H9 (cell line): ENCODE measurements at regions not wholly inside any gene's neighbourhood (a gene's known extent, or its start where the extent isn't known, plus 50 kb on each side); places are given as distances from the start of the nearest gene placed in this dataset.

Source experiments
- DNase-seq: peaks from one replicate; pipeline ENCODE4 v3.0.0-alpha.2; 2017
- H2AFZ ChIP-seq: one replicate; pipeline ENCODE4 v1.6.1; 2013; ENCODE audit warnings: mild to moderate bottlenecking, low read length, control low read depth, moderate library complexity
- H2AK5ac ChIP-seq: 2 replicates; pipeline ENCODE4 v1.6.1; 2013; ENCODE audit warnings: low read length, control low read depth, mixed read lengths; ENCODE audit not compliant: insufficient read length
- H2BK120ac ChIP-seq: one replicate; pipeline ENCODE4 v1.6.1; 2013; ENCODE audit warnings: low read depth, mild to moderate bottlenecking, low read length, control low read depth, inconsistent platforms; ENCODE audit not compliant: poor library complexity, severe bottlenecking
- H2BK12ac ChIP-seq: 2 replicates; pipeline ENCODE4 v1.6.1; 2013; ENCODE audit warnings: low read length, control low read depth, mixed read lengths, low read depth; ENCODE audit not compliant: insufficient read length
- H2BK15ac ChIP-seq: 2 replicates; pipeline ENCODE4 v1.6.1; 2013; ENCODE audit warnings: low read depth, low read length, control low read depth
- H2BK20ac ChIP-seq: one replicate; pipeline ENCODE4 v1.6.1; 2013; ENCODE audit warnings: low read depth, mild to moderate bottlenecking, low read length, control low read depth, inconsistent platforms; ENCODE audit not compliant: poor library complexity, severe bottlenecking
- H2BK5ac ChIP-seq: 2 replicates; pipeline ENCODE4 v1.6.1; 2013; ENCODE audit warnings: low read length, control low read depth, mixed read lengths; ENCODE audit not compliant: insufficient read length
- H3K14ac ChIP-seq: 2 replicates; pipeline ENCODE4 v1.6.1; 2013; ENCODE audit warnings: low read length, control low read depth; ENCODE audit not compliant: insufficient read depth
- H3K18ac ChIP-seq: 2 replicates; pipeline ENCODE4 v1.6.1; 2013; ENCODE audit warnings: low read depth, mild to moderate bottlenecking, mixed read lengths, low read length, control low read depth; ENCODE audit not compliant: insufficient read length
- H3K23ac ChIP-seq: 2 replicates; pipeline ENCODE4 v1.6.1; 2013; ENCODE audit warnings: low read length, control low read depth, mixed read lengths, low read depth; ENCODE audit not compliant: insufficient read length
- H3K23me2 ChIP-seq: 2 replicates; pipeline ENCODE4 v1.6.1; 2013; ENCODE audit warnings: low read depth, mild to moderate bottlenecking, mixed read lengths, low read length, control low read depth; ENCODE audit not compliant: insufficient read length, poor library complexity, severe bottlenecking
- H3K27ac ChIP-seq: 2 replicates; pipeline ENCODE4 v1.5.1; 2013; ENCODE audit warnings: low read length, control low read depth, mixed read lengths, low read depth; ENCODE audit not compliant: insufficient read length
- H3K27me3 ChIP-seq: 2 replicates; pipeline ENCODE4 v1.6.1; 2013; ENCODE audit warnings: low read length, control low read depth, inconsistent platforms; ENCODE audit not compliant: insufficient read depth
- H3K4ac ChIP-seq: 2 replicates; pipeline ENCODE4 v1.6.1; 2013; ENCODE audit warnings: low read depth, mild to moderate bottlenecking, control low read depth, inconsistent platforms, low read length, moderate library complexity
- H3K4me1 ChIP-seq: 2 replicates; pipeline ENCODE4 v1.6.1; 2013; ENCODE audit warnings: low read length, control low read depth, inconsistent platforms; ENCODE audit not compliant: insufficient read depth
- H3K4me2 ChIP-seq: 2 replicates; pipeline ENCODE4 v1.6.1; 2013; ENCODE audit warnings: low read length, control low read depth, mixed read lengths; ENCODE audit not compliant: insufficient read length, insufficient read depth
- H3K56ac ChIP-seq: 2 replicates; pipeline ENCODE4 v1.6.1; 2013; ENCODE audit warnings: low read depth, mild to moderate bottlenecking, mixed read lengths, low read length, control low read depth; ENCODE audit not compliant: insufficient read length
- H3K79me1 ChIP-seq: 2 replicates; pipeline ENCODE4 v1.6.1; 2013; ENCODE audit warnings: low read depth, mild to moderate bottlenecking, moderate library complexity, low read length, control low read depth, inconsistent platforms; ENCODE audit not compliant: insufficient read depth, poor library complexity, severe bottlenecking
- H3K79me2 ChIP-seq: 2 replicates; pipeline ENCODE4 v1.6.1; 2013; ENCODE audit warnings: low read length, control low read depth, inconsistent platforms; ENCODE audit not compliant: insufficient read depth
- H3K9ac ChIP-seq: 2 replicates; pipeline ENCODE4 v1.6.1; 2013; ENCODE audit warnings: low read length, control low read depth, mixed read lengths; ENCODE audit not compliant: insufficient read length; ENCODE audit errors: extremely low read depth
- H3K9me3 ChIP-seq: one replicate; pipeline ENCODE4 v1.6.1; 2013; ENCODE audit warnings: low read depth, low read length, inconsistent platforms; ENCODE audit not compliant: control insufficient read depth
- H3T11ph ChIP-seq: one replicate; pipeline ENCODE4 v1.6.1; 2013; ENCODE audit warnings: mild to moderate bottlenecking, low read length, control low read depth, inconsistent platforms
- H4K20me1 ChIP-seq: one replicate; pipeline ENCODE4 v1.6.1; 2013; ENCODE audit not compliant: control insufficient read depth, insufficient read length, insufficient read depth
- H4K5ac ChIP-seq: 2 replicates; pipeline ENCODE4 v1.6.1; 2013; ENCODE audit warnings: low read depth, mild to moderate bottlenecking, mixed read lengths, low read length, control low read depth; ENCODE audit not compliant: insufficient read length
- H4K8ac ChIP-seq: replicated peaks from 2 replicates; pipeline ENCODE4 v1.6.1; 2013; ENCODE audit warnings: low read length, control low read depth, mixed read lengths, low read depth; ENCODE audit not compliant: insufficient read length
- H4K91ac ChIP-seq: 2 replicates; pipeline ENCODE4 v1.6.1; 2013; ENCODE audit warnings: low read depth, mild to moderate bottlenecking, moderate library complexity, mixed read lengths, low read length, control low read depth; ENCODE audit not compliant: insufficient read length
- H3K27ac Mint-ChIP-seq, 3 experiments: 2 replicates in 2 of 3; 3 replicates in 1 of 3; pipeline ENCODE4 v1.8.0; 2020 to 2021; ENCODE audit warnings: mixed read lengths in 3 of 3, mild to moderate bottlenecking in 1 of 3, moderate library complexity in 1 of 3
- H3K27me3 Mint-ChIP-seq: 2 replicates; pipeline ENCODE4 v1.8.0; 2021; ENCODE audit warnings: low read depth, mild to moderate bottlenecking, moderate library complexity, mixed read lengths
- H3K36me3 Mint-ChIP-seq, 3 experiments: 2 replicates in 2 of 3; 3 replicates in 1 of 3; pipeline ENCODE4 v1.8.0; 2020 to 2021; ENCODE audit warnings: low read depth in 3 of 3, mixed read lengths in 3 of 3; ENCODE audit not compliant: insufficient read depth in 1 of 3
- H3K4me1 Mint-ChIP-seq, 2 experiments: 2 replicates each; pipeline ENCODE4 v1.8.0; 2020; ENCODE audit warnings: mixed read lengths in 2 of 2
- H3K4me3 Mint-ChIP-seq, 2 experiments: 2 replicates in 1 of 2; 3 replicates in 1 of 2; pipeline ENCODE4 v1.8.0; 2020 to 2021; ENCODE audit warnings: mild to moderate bottlenecking in 2 of 2, mixed read lengths in 2 of 2, moderate library complexity in 1 of 2
- H3K9me3 Mint-ChIP-seq, 2 experiments: 2 replicates in 1 of 2; 3 replicates in 1 of 2; pipeline ENCODE4 v1.8.0; 2020; ENCODE audit warnings: mild to moderate bottlenecking in 2 of 2, mixed read lengths in 2 of 2, moderate library complexity in 1 of 2
- WGBS: extraction: QIAGEN DNeasy Blood & Tissue Kit; methylation state at CpG from one replicate; pipeline ENCODE4 v1.1.7; 2013; ENCODE audit warnings: missing lambda C conversion rate, low lambda C conversion rate, mixed read lengths; ENCODE audit not compliant: insufficient read length; ENCODE audit errors: extremely low coverage; 5-methylcytosine and 5-hydroxymethylcytosine counted together
- TF ChIP-seq, protein P1 (sequence below): fragments of 200-600 bp; sonication (generic); conservative IDR thresholded peaks from 3 replicates; pipeline ENCODE4 v1.8.0; 2021; ENCODE audit warnings: antibody characterized with exemption, mild to moderate bottlenecking

DNA sequence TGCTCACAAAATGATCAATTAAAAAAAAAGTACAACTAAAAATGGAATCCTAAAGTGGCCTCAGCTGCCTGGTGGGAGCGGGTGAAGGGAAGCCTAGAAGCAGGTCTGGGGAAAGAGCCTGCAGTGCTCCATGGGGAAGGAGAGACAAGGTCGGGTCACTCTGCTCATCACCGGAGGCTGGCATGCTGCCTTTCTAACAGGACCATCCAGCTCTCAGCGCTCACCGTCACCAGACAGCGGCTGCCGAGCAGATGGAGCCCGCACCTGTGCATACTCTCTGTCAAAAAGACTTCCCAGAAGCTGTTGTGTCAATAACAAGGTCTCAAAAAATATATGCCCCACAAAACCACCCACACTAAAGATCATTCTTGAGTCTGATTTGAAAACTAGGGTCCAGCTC, 112.8 kb downstream of the BAMBI start:
- Histone ChIP-seq H3K9ac (no peak overlapping the region), H3K14ac (no peak overlapping the region), H3K4me1 (no peaks in the 10 kb centered on the region; the same call in 1 of the 2 replicates), H3K56ac (no peak overlapping the region), H3K79me2 (no peaks in the 10 kb centered on the region), H4K5ac (no peak overlapping the region), H2BK120ac (no peak overlapping the region), H2AFZ (no peak overlapping the region), H3K4ac (no peak overlapping the region), H2BK15ac (no peak overlapping the region), H3K18ac (no peak overlapping the region), H3K79me1 (no peaks in the 10 kb centered on the region), H3K27ac (no peak overlapping the region), H3K4me2 (no peak overlapping the region), H3K23me2 (no peaks in the 10 kb centered on the region), H3K27me3 (no peaks in the 10 kb centered on the region), H3K23ac (no peak overlapping the region), H4K8ac (no peak overlapping the region), H2BK12ac (no peak overlapping the region), H2AK5ac (no peak overlapping the region), H4K20me1 (no peaks in the 10 kb centered on the region), H4K91ac (no peak overlapping the region), H2BK20ac (no peak overlapping the region), H2BK5ac (no peak overlapping the region), H3K9me3 (no peaks in the 10 kb centered on the region), H3T11ph (no peak overlapping the region)
- Mint-ChIP-seq H3K27ac (no peak overlapping the region), H3K36me3 (no peaks in the 10 kb centered on the region), H3K27me3 (peaks cover 11% of the 10 kb centered on the region), H3K4me3 (no peak overlapping the region), H3K4me1 (peaks cover 6 to 8% of the 10 kb centered on the region in 2 experiments), H3K9me3 (no peaks in the 10 kb centered on the region)
- no peak for DNase-seq
- no CpG with 5 or more reads among the region's 8 CpGs for WGBS
- TF ChIP-seq, protein P1, sequence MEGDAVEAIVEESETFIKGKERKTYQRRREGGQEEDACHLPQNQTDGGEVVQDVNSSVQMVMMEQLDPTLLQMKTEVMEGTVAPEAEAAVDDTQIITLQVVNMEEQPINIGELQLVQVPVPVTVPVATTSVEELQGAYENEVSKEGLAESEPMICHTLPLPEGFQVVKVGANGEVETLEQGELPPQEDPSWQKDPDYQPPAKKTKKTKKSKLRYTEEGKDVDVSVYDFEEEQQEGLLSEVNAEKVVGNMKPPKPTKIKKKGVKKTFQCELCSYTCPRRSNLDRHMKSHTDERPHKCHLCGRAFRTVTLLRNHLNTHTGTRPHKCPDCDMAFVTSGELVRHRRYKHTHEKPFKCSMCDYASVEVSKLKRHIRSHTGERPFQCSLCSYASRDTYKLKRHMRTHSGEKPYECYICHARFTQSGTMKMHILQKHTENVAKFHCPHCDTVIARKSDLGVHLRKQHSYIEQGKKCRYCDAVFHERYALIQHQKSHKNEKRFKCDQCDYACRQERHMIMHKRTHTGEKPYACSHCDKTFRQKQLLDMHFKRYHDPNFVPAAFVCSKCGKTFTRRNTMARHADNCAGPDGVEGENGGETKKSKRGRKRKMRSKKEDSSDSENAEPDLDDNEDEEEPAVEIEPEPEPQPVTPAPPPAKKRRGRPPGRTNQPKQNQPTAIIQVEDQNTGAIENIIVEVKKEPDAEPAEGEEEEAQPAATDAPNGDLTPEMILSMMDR, result no peak
